GM23338 (cell line): ENCODE measurements at regions not wholly inside any gene's neighbourhood (a gene's known extent, or its start where the extent isn't known, plus 50 kb on each side); places are given as distances from the start of the nearest gene placed in this dataset.

ENCODE experiments used
- ATAC-seq: fragments of 200-7000 bp; cut with Tn5 transposase; 3 replicates; pipeline ENCODE4 v1.9.1; 2020
- DNase-seq: peaks from one replicate; pipeline ENCODE4 v3.0.0-alpha.2; 2015; ENCODE audit warnings: low spot score
- H2AFZ ChIP-seq: fragments of 200-600 bp; sonication (generic); 2 replicates; pipeline ENCODE4 v1.8.0; 2016; ENCODE audit warnings: antibody characterized with exemption, mild to moderate bottlenecking, moderate library complexity
- H3F3A ChIP-seq: fragments of 200-600 bp; sonication (generic); replicated peaks from 2 replicates; pipeline ENCODE4 v1.8.0; 2017; ENCODE audit warnings: antibody characterized with exemption, mixed run types, low read depth
- H3K27ac ChIP-seq: fragments of 200-600 bp; sonication (generic); 2 replicates; pipeline ENCODE4 v1.6.1; 2016; ENCODE audit warnings: low read depth
- H3K27me3 ChIP-seq: fragments of 200-600 bp; sonication (generic); 2 replicates; pipeline ENCODE4 v1.8.0; 2016; ENCODE audit warnings: mild to moderate bottlenecking, mixed run types, moderate library complexity; ENCODE audit not compliant: insufficient read depth
- H3K36me3 ChIP-seq: fragments of 200-600 bp; sonication (generic); 2 replicates; pipeline ENCODE4 v1.8.0; 2016; ENCODE audit warnings: mild to moderate bottlenecking; ENCODE audit not compliant: insufficient read depth
- H3K4me1 ChIP-seq: fragments of 200-600 bp; sonication (generic); 2 replicates; pipeline ENCODE4 v1.8.0; 2016; ENCODE audit warnings: mild to moderate bottlenecking, moderate library complexity; ENCODE audit not compliant: insufficient read depth
- H3K4me2 ChIP-seq: fragments of 200-600 bp; sonication (generic); 2 replicates; pipeline ENCODE4 v1.7.1; 2017; ENCODE audit warnings: mixed run types
- H3K4me3 ChIP-seq: fragments of 200-600 bp; sonication (generic); 2 replicates; pipeline ENCODE4 v1.6.1; 2016; ENCODE audit warnings: mixed run types
- H3K79me2 ChIP-seq: fragments of 200-600 bp; sonication (generic); replicated peaks from 2 replicates; pipeline ENCODE4 v1.8.0; 2017; ENCODE audit warnings: mild to moderate bottlenecking; ENCODE audit not compliant: insufficient read depth
- H3K9me2 ChIP-seq: fragments of 200-600 bp; sonication (generic); 2 replicates; pipeline ENCODE4 v1.8.0; 2017; ENCODE audit not compliant: insufficient read depth
- H4K20me1 ChIP-seq: fragments of 200-600 bp; sonication (generic); replicated peaks from 2 replicates; pipeline ENCODE4 v1.8.0; 2017; ENCODE audit warnings: mild to moderate bottlenecking; ENCODE audit not compliant: insufficient read depth
- H3K27ac Mint-ChIP-seq: 2 replicates; pipeline ENCODE4 v1.8.0; 2020; ENCODE audit warnings: inconsistent platforms, mild to moderate bottlenecking, moderate library complexity, mixed read lengths
- H3K27me3 Mint-ChIP-seq: 3 replicates; pipeline ENCODE4 v1.8.0; 2022; ENCODE audit warnings: low read depth, mild to moderate bottlenecking, moderate library complexity, mixed read lengths, inconsistent platforms; ENCODE audit not compliant: insufficient read depth, poor library complexity
- H3K36me3 Mint-ChIP-seq: 3 replicates; pipeline ENCODE4 v1.8.0; 2021; ENCODE audit warnings: low read depth, mild to moderate bottlenecking, inconsistent platforms, moderate library complexity, mixed read lengths
- H3K4me1 Mint-ChIP-seq: 3 replicates; pipeline ENCODE4 v1.8.0; 2020; ENCODE audit warnings: mild to moderate bottlenecking, inconsistent platforms, mixed read lengths
- H3K4me3 Mint-ChIP-seq: 3 replicates; pipeline ENCODE4 v1.8.0; 2021; ENCODE audit warnings: moderate library complexity, mild to moderate bottlenecking, inconsistent platforms, mixed read lengths
- H3K9me3 Mint-ChIP-seq: 3 replicates; pipeline ENCODE4 v1.8.0; 2020; ENCODE audit warnings: moderate library complexity, mild to moderate bottlenecking, inconsistent platforms, mixed read lengths
- CREB1 ChIP-seq: fragments of 250-450 bp; sonication (Bioruptor Pico); IDR thresholded peaks from 2 replicates; pipeline ENCODE4 v1.5.0; 2020; ENCODE audit warnings: low read depth, mild to moderate bottlenecking, moderate library complexity
- EZH2 ChIP-seq: fragments of 200-600 bp; sonication (generic); IDR thresholded peaks from one replicate; pipeline ENCODE4 v1.8.0; 2017; ENCODE audit warnings: antibody characterized with exemption, mild to moderate bottlenecking, low read depth; ENCODE audit not compliant: unreplicated experiment
- EZH2phosphoT487 ChIP-seq: fragments of 200-600 bp; sonication (generic); IDR thresholded peaks from one replicate; pipeline ENCODE4 v1.8.1; 2018; ENCODE audit warnings: antibody characterized with exemption; ENCODE audit not compliant: unreplicated experiment
- JUNB ChIP-seq: IDR thresholded peaks from one replicate; pipeline ENCODE4 v1.6.1; 2016; ENCODE audit warnings: antibody characterized with exemption; ENCODE audit not compliant: unreplicated experiment
- NANOG ChIP-seq: IDR thresholded peaks from 2 replicates; pipeline ENCODE4 v1.6.1; 2016; ENCODE audit warnings: antibody characterized with exemption, borderline replicate concordance
- POLR2AphosphoS5 ChIP-seq: IDR thresholded peaks from 2 replicates; pipeline ENCODE4 v1.6.1; 2016; ENCODE audit warnings: antibody characterized with exemption, low read depth
- STAT1 ChIP-seq: IDR thresholded peaks from one replicate; pipeline ENCODE4 v1.6.1; 2016; ENCODE audit warnings: antibody characterized with exemption; ENCODE audit not compliant: unreplicated experiment
- ZNF114 ChIP-seq: fragments of 250-450 bp; sonication (Bioruptor Pico); IDR thresholded peaks from 2 replicates; pipeline ENCODE4 v1.5.0; 2020; ENCODE audit warnings: mild to moderate bottlenecking, moderate library complexity
- ZNF331 ChIP-seq: fragments of 250-450 bp; sonication (Bioruptor Pico); IDR thresholded peaks from 2 replicates; pipeline ENCODE4 v1.5.0; 2020; ENCODE audit warnings: low read depth, mild to moderate bottlenecking, moderate library complexity
- TF ChIP-seq, protein P1 (sequence below): IDR thresholded peaks from 2 replicates; pipeline ENCODE4 v1.6.1; 2016; ENCODE audit warnings: antibody characterized with exemption
- TF ChIP-seq, protein P2 (sequence below): IDR thresholded peaks from one replicate; pipeline ENCODE4 v1.6.1; 2018; ENCODE audit warnings: antibody characterized with exemption; ENCODE audit not compliant: unreplicated experiment
- TF ChIP-seq, protein P3 (sequence below), 2 experiments: fragments of 200-600 bp in 1 of 2; sonication (generic) in 1 of 2; conservative IDR thresholded peaks; 2 replicates each; pipeline versions ENCODE4 v1.5.1 to v1.6.1; 2016 to 2017; ENCODE audit warnings: antibody characterized with exemption in 2 of 2, low read depth in 2 of 2, mild to moderate bottlenecking in 2 of 2, moderate library complexity in 1 of 2
- TF ChIP-seq, protein P4 (sequence below): fragments of 250-450 bp; sonication (Bioruptor Pico); IDR thresholded peaks from 2 replicates; pipeline ENCODE4 v1.5.0; 2020; ENCODE audit warnings: mild to moderate bottlenecking, moderate library complexity

DNA sequence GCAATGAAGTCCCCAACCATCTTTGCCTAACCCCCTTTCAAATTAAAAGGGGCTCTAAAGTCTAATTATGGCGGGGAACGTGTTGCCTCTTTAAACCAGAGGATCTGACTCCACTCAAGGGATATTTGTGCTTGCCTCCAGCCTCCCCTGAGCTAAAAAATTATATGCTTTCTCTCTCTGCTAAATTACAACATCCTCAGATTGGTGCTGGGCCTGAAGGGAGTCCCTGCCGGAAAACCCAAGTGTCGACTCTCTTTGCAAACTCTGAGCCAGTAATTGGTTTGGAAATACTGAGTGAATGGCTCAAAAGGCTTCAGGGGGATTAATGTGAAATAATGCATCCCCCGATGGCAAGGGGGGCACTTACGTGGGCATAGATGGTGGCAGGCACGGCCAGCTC lies 208.5 kb upstream of the TNRC6C start:
- ATAC-seq, result no peak
- H3K27me3 Mint-ChIP-seq, result peaks cover 10% of the 10 kb centered on the region
- TF ChIP-seq, protein P1, sequence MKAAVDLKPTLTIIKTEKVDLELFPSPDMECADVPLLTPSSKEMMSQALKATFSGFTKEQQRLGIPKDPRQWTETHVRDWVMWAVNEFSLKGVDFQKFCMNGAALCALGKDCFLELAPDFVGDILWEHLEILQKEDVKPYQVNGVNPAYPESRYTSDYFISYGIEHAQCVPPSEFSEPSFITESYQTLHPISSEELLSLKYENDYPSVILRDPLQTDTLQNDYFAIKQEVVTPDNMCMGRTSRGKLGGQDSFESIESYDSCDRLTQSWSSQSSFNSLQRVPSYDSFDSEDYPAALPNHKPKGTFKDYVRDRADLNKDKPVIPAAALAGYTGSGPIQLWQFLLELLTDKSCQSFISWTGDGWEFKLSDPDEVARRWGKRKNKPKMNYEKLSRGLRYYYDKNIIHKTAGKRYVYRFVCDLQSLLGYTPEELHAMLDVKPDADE, result no peak
- no peak for TF ChIP-seq NANOG
- no peak for TF ChIP-seq ZNF331 (CRISPR knock-in tag)
- TF ChIP-seq ZNF114 (CRISPR knock-in tag), result no peak
- TF ChIP-seq STAT1, result no peak
- no peak for TF ChIP-seq JUNB
- no peak for TF ChIP-seq CREB1 (CRISPR knock-in tag)
- TF ChIP-seq, protein P2, sequence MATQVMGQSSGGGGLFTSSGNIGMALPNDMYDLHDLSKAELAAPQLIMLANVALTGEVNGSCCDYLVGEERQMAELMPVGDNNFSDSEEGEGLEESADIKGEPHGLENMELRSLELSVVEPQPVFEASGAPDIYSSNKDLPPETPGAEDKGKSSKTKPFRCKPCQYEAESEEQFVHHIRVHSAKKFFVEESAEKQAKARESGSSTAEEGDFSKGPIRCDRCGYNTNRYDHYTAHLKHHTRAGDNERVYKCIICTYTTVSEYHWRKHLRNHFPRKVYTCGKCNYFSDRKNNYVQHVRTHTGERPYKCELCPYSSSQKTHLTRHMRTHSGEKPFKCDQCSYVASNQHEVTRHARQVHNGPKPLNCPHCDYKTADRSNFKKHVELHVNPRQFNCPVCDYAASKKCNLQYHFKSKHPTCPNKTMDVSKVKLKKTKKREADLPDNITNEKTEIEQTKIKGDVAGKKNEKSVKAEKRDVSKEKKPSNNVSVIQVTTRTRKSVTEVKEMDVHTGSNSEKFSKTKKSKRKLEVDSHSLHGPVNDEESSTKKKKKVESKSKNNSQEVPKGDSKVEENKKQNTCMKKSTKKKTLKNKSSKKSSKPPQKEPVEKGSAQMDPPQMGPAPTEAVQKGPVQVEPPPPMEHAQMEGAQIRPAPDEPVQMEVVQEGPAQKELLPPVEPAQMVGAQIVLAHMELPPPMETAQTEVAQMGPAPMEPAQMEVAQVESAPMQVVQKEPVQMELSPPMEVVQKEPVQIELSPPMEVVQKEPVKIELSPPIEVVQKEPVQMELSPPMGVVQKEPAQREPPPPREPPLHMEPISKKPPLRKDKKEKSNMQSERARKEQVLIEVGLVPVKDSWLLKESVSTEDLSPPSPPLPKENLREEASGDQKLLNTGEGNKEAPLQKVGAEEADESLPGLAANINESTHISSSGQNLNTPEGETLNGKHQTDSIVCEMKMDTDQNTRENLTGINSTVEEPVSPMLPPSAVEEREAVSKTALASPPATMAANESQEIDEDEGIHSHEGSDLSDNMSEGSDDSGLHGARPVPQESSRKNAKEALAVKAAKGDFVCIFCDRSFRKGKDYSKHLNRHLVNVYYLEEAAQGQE, result no peak
- TF ChIP-seq POLR2AphosphoS5, result no peak
- TF ChIP-seq, protein P3, sequence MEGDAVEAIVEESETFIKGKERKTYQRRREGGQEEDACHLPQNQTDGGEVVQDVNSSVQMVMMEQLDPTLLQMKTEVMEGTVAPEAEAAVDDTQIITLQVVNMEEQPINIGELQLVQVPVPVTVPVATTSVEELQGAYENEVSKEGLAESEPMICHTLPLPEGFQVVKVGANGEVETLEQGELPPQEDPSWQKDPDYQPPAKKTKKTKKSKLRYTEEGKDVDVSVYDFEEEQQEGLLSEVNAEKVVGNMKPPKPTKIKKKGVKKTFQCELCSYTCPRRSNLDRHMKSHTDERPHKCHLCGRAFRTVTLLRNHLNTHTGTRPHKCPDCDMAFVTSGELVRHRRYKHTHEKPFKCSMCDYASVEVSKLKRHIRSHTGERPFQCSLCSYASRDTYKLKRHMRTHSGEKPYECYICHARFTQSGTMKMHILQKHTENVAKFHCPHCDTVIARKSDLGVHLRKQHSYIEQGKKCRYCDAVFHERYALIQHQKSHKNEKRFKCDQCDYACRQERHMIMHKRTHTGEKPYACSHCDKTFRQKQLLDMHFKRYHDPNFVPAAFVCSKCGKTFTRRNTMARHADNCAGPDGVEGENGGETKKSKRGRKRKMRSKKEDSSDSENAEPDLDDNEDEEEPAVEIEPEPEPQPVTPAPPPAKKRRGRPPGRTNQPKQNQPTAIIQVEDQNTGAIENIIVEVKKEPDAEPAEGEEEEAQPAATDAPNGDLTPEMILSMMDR (conservative IDR thresholded peaks at IDR 0.05; ENCODE audit: low read depth in 2 of 2), result no peak
- no peak for TF ChIP-seq EZH2
- TF ChIP-seq EZH2phosphoT487, result no peak
- TF ChIP-seq, protein P4, sequence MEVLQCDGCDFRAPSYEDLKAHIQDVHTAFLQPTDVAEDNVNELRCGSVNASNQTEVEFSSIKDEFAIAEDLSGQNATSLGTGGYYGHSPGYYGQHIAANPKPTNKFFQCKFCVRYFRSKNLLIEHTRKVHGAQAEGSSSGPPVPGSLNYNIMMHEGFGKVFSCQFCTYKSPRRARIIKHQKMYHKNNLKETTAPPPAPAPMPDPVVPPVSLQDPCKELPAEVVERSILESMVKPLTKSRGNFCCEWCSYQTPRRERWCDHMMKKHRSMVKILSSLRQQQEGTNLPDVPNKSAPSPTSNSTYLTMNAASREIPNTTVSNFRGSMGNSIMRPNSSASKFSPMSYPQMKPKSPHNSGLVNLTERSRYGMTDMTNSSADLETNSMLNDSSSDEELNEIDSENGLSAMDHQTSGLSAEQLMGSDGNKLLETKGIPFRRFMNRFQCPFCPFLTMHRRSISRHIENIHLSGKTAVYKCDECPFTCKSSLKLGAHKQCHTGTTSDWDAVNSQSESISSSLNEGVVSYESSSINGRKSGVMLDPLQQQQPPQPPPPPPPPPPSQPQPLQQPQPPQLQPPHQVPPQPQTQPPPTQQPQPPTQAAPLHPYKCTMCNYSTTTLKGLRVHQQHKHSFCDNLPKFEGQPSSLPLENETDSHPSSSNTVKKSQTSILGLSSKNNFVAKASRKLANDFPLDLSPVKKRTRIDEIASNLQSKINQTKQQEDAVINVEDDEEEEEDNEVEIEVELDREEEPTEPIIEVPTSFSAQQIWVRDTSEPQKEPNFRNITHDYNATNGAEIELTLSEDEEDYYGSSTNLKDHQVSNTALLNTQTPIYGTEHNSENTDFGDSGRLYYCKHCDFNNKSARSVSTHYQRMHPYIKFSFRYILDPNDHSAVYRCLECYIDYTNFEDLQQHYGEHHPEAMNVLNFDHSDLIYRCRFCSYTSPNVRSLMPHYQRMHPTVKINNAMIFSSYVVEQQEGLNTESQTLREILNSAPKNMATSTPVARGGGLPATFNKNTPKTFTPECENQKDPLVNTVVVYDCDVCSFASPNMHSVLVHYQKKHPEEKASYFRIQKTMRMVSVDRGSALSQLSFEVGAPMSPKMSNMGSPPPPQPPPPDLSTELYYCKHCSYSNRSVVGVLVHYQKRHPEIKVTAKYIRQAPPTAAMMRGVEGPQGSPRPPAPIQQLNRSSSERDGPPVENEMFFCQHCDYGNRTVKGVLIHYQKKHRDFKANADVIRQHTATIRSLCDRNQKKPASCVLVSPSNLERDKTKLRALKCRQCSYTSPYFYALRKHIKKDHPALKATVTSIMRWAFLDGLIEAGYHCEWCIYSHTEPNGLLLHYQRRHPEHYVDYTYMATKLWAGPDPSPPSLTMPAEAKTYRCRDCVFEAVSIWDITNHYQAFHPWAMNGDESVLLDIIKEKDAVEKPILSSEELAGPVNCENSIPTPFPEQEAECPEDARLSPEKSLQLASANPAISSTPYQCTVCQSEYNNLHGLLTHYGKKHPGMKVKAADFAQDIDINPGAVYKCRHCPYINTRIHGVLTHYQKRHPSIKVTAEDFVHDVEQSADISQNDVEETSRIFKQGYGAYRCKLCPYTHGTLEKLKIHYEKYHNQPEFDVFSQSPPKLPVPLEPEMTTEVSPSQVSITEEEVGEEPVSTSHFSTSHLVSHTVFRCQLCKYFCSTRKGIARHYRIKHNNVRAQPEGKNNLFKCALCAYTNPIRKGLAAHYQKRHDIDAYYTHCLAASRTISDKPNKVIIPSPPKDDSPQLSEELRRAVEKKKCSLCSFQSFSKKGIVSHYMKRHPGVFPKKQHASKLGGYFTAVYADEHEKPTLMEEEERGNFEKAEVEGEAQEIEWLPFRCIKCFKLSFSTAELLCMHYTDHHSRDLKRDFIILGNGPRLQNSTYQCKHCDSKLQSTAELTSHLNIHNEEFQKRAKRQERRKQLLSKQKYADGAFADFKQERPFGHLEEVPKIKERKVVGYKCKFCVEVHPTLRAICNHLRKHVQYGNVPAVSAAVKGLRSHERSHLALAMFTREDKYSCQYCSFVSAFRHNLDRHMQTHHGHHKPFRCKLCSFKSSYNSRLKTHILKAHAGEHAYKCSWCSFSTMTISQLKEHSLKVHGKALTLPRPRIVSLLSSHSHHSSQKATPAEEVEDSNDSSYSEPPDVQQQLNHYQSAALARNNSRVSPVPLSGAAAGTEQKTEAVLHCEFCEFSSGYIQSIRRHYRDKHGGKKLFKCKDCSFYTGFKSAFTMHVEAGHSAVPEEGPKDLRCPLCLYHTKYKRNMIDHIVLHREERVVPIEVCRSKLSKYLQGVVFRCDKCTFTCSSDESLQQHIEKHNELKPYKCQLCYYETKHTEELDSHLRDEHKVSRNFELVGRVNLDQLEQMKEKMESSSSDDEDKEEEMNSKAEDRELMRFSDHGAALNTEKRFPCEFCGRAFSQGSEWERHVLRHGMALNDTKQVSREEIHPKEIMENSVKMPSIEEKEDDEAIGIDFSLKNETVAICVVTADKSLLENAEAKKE, result no peak

More for the DNA sequence above, 208.5 kb upstream of the TNRC6C start:
- H3K36me3 ChIP-seq, result no peaks in the 10 kb centered on the region
- H3F3A ChIP-seq, result no peaks in the 10 kb centered on the region
- H3K4me2 ChIP-seq, result no peak overlapping the region
- no peaks in the 10 kb centered on the region; the same call in 1 of the 2 replicates for H3K4me1 ChIP-seq
- no peak for DNase-seq
- Mint-ChIP-seq H3K4me1 (peaks cover 15% of the 10 kb centered on the region; the same call in 2 of the 3 replicates), H3K27ac (no peak overlapping the region), H3K36me3 (no peaks in the 10 kb centered on the region), H3K9me3 (no peaks in the 10 kb centered on the region; the same call in 2 of the 3 replicates), H3K4me3 (no peak overlapping the region)
- H3K27me3 ChIP-seq, result no peaks in the 10 kb centered on the region
- H4K20me1 ChIP-seq, result no peaks in the 10 kb centered on the region
- no peaks in the 10 kb centered on the region for H3K9me2 ChIP-seq
- no peak overlapping the region for H2AFZ ChIP-seq
- H3K79me2 ChIP-seq, result no peaks in the 10 kb centered on the region
- H3K4me3 ChIP-seq, result no peak overlapping the region
- H3K27ac ChIP-seq, result no peak overlapping the region
